Ishikawa (cell line): ENCODE measurements at regions not wholly inside any gene's neighbourhood (a gene's known extent, or its start where the extent isn't known, plus 50 kb on each side); places are given as distances from the start of the nearest gene placed in this dataset.

Experiments
- CEBPB ChIP-seq: IDR thresholded peaks from 2 replicates; pipeline ENCODE4 v1.6.1; 2012
- ZBTB7A ChIP-seq: IDR thresholded peaks from 2 replicates; pipeline ENCODE4 v1.6.1; 2012; ENCODE audit warnings: low read depth

- TF ChIP-seq ZBTB7A = no peak
- no peak for TF ChIP-seq CEBPB
Measured at GRCh38 chr2:78061732-78062131, 539.6 kb upstream of the LRRTM4 start.
